WERI-Rb-1 (cell line): ENCODE measurements at regions not wholly inside any gene's neighbourhood (a gene's known extent, or its start where the extent isn't known, plus 50 kb on each side); places are given as distances from the start of the nearest gene placed in this dataset.

ENCODE experiments used
- DNase-seq: peaks from one replicate; pipeline ENCODE4 v3.0.0-alpha.2; 2020
- H3K27ac ChIP-seq: fragments of 250-450 bp; sonication (Bioruptor Pico); 2 replicates; pipeline ENCODE4 v1.5.1; 2020; ENCODE audit warnings: mild to moderate bottlenecking, moderate library complexity
- H3K27me3 ChIP-seq: fragments of 250-450 bp; sonication (Bioruptor Pico); 2 replicates; pipeline ENCODE4 v1.5.1; 2021; ENCODE audit warnings: mild to moderate bottlenecking, low read depth, moderate library complexity; ENCODE audit not compliant: insufficient read depth, severe bottlenecking
- H3K36me3 ChIP-seq: fragments of 250-450 bp; sonication (Bioruptor Pico); 2 replicates; pipeline ENCODE4 v1.5.1; 2020; ENCODE audit warnings: mild to moderate bottlenecking, moderate library complexity
- H3K4me3 ChIP-seq: 2 replicates; pipeline ENCODE4 v1.5.1; 2011; ENCODE audit warnings: low read depth, mild to moderate bottlenecking, control low read depth, low read length
- H3K9me3 ChIP-seq: fragments of 250-450 bp; sonication (Bioruptor Pico); 2 replicates; pipeline ENCODE4 v1.5.1; 2021; ENCODE audit warnings: mild to moderate bottlenecking, moderate library complexity; ENCODE audit not compliant: severe bottlenecking
- TF ChIP-seq, protein P1 (sequence below): IDR thresholded peaks from 2 replicates; pipeline ENCODE4 v1.5.1; 2011; ENCODE audit warnings: low read depth, mild to moderate bottlenecking, control low read depth, inconsistent platforms, low read length

DNA sequence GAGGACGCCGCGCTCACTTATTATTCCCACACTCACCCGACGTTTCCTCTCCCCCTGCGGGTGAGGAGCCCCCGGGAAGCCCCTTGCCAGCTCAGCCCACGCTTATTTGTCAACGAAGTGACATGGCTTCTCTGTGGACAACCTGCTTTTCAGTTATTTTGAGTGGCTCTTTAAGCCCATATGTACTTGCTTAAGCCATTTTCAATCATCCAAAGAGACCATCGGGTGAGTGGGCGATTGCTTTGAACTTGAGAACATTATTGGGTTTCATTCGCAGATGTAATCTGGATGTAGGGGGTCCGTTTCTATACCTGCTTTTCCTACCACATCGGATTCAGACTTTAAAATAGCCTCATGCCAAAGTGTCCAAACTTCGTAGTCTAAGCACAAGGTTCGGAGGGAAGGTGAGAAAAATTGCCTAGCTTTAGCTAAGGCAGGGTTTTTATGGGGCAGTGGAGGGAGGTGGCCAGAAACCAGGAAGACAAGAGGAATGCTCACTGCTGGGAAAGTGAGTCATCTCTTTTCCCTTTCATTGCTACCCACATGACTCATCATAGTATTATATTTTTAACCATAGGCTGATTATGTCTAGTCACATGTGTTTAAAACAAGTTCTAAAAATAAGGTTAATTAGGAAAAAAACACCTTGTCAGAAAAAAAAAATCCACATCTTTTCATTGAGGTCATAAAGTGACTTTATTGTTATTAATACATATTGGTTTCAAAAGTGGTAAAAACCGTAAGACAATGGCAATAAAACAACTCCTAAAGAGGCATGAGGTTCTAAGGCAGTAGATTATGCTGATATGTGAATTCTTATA, 773.1 kb upstream of the NR2F2 start:
- no peaks in the 10 kb centered on the region for H3K36me3 ChIP-seq
- no peaks in the 10 kb centered on the region for H3K27me3 ChIP-seq
- H3K4me3 ChIP-seq, result no peak overlapping the region
- no peak overlapping the region for H3K27ac ChIP-seq
- no peak for DNase-seq
- TF ChIP-seq, protein P1, sequence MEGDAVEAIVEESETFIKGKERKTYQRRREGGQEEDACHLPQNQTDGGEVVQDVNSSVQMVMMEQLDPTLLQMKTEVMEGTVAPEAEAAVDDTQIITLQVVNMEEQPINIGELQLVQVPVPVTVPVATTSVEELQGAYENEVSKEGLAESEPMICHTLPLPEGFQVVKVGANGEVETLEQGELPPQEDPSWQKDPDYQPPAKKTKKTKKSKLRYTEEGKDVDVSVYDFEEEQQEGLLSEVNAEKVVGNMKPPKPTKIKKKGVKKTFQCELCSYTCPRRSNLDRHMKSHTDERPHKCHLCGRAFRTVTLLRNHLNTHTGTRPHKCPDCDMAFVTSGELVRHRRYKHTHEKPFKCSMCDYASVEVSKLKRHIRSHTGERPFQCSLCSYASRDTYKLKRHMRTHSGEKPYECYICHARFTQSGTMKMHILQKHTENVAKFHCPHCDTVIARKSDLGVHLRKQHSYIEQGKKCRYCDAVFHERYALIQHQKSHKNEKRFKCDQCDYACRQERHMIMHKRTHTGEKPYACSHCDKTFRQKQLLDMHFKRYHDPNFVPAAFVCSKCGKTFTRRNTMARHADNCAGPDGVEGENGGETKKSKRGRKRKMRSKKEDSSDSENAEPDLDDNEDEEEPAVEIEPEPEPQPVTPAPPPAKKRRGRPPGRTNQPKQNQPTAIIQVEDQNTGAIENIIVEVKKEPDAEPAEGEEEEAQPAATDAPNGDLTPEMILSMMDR, result no peak
- no peaks in the 10 kb centered on the region for H3K9me3 ChIP-seq

DNA sequence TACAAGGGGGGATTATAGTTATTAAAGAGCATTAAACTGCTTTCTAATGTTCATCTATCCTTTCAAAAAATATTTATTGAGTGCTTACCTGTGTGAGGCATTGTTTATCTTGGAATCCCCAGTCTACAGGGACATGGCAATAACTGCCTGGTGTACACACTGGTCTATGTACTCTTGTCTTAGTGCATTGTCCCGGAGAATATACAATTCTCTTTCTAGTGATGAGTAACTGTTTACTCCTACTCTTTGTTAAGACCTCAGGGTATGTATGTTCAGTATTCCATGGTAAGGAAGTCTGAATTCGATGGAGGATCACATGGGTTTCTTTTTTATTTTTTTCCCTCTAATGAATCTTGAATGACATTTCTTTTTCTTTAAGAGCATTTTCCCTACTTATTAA, 772.4 kb upstream of the NR2F2 start:
- no peaks in the 10 kb centered on the region for H3K9me3 ChIP-seq
- no peaks in the 10 kb centered on the region for H3K36me3 ChIP-seq
- no peak for DNase-seq
- no peak overlapping the region for H3K4me3 ChIP-seq
- no peak overlapping the region for H3K27ac ChIP-seq
- no peaks in the 10 kb centered on the region for H3K27me3 ChIP-seq
- TF ChIP-seq, protein P1, result no peak

DNA sequence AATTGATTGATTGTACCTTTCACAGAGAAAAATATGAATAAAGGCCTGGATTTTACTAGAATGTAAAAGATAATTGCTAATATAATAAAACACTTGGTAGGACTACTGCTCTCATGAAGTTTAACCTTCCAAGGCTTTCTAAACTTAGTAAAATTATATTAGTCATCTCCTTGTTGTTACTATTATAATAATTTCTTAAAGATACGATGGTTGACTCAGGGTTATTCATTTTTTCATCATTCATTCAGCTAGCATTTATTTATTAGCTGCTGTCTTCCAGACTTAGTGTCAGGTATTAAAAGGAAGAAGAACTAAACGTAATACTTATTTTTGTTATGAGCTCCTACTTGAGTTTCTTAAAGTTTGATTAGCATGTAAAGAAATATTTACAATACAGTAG, 771.6 kb upstream of the NR2F2 start:
- Histone ChIP-seq H3K27ac (no peak overlapping the region), H3K36me3 (no peaks in the 10 kb centered on the region), H3K9me3 (no peaks in the 10 kb centered on the region), H3K27me3 (no peaks in the 10 kb centered on the region), H3K4me3 (no peak overlapping the region)
- TF ChIP-seq, protein P1, result no peak
- DNase-seq, result no peak

DNA sequence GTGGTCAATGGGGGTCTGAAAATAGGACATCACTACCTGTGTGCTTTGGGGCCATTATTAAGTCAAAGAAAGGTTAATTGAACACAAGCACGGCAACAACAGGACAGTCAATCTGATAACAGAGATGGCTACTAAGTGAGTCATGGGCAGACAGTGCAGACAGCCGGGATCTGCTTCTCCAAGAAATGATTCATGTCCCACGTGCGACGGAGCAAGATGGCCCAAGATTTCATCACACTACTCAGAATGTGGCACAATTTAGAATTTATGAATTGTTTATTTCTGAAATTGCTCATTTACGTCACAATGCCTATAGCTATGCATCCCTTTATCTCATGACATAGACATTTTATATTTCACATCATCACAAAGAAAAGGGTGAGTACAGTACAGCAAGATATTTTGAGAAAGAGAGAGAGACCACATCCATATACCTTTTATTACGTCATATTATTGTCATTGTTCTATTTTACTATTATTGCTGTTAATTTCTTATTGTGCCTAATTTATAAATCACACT, 770.6 kb upstream of the NR2F2 start:
- Histone ChIP-seq H3K27ac (no peak overlapping the region), H3K36me3 (no peaks in the 10 kb centered on the region)
- TF ChIP-seq, protein P1, result no peak

DNA sequence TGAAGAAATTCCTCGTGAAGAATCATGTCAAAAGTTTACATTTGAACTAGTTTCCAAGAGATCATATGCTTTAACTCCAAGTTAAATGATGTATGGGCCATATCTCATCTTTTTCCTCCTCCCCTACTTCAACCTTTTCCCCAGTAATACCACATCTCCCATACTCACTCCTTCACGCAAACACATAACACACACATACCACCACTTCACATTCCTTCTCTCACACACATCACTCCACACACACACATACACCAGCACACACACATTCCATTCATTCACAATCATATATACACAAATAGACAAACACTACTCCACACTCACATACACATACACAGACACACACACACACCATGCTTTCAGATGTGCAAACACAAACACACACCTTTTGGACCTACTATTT, 769.0 kb upstream of the NR2F2 start:
- Histone ChIP-seq H3K36me3 (no peaks in the 10 kb centered on the region), H3K27me3 (no peaks in the 10 kb centered on the region), H3K4me3 (no peak overlapping the region), H3K9me3 (no peaks in the 10 kb centered on the region), H3K27ac (no peak overlapping the region)
- TF ChIP-seq, protein P1, result no peak
- DNase-seq, result no peak

More for the DNA sequence above, 770.6 kb upstream of the NR2F2 start:
- no peak overlapping the region for H3K4me3 ChIP-seq
- no peaks in the 10 kb centered on the region for H3K9me3 ChIP-seq
- no peaks in the 10 kb centered on the region for H3K27me3 ChIP-seq
- no peak for DNase-seq

DNA sequence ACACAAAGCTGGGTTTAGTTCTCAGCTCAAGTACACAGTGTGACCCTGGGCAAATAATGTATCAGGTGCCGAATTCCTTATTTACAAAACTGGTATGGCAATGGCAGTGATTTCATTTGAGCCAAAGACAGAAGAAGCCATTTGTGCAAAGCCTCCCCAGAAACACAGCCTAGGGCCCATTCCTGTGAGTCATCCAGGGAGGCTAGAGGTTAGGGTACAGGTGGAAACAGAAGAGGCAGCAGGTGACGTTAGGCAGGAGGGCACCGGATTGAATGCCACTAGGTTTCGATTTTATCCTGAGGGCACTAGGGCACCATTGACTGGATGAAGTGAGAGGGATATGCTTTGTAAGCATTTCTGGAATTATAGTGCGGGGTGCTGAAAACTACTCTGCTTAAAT, 766.9 kb upstream of the NR2F2 start:
- H3K9me3 ChIP-seq, result no peaks in the 10 kb centered on the region
- H3K4me3 ChIP-seq, result no peak overlapping the region
- H3K36me3 ChIP-seq, result no peaks in the 10 kb centered on the region
- no peak overlapping the region for H3K27ac ChIP-seq
- H3K27me3 ChIP-seq, result no peaks in the 10 kb centered on the region
- TF ChIP-seq, protein P1, result no peak
- no peak for DNase-seq
